HCT116 (cell line): ENCODE measurements at regions not wholly inside any gene's neighbourhood (a gene's known extent, or its start where the extent isn't known, plus 50 kb on each side); places are given as distances from the start of the nearest gene placed in this dataset.

Experiments
- ATAC-seq: fragments of 200-7000 bp; cut with Tn5 transposase; 2 replicates; pipeline ENCODE4 v1.9.1; 2020; ENCODE audit warnings: mild to moderate bottlenecking, moderate library complexity
- BruUV-seq: library from RNA; stranded (reverse); fragments of 400-500 nt; replicated peaks from 2 replicates; lab custom pipeline; 2021; lab: Mats Ljungman, UMichigan
- CTCF ChIA-PET: fragments of 300-600 bp; sonication (Branson Sonifier 250); formaldehyde crosslinking; loops from one replicate; lab custom pipeline; 2021; ENCODE audit warnings: antibody characterized with exemption; lab: Charles Lee
- POLR2A ChIA-PET: fragments of 300-600, 350-600 bp; sonication (Branson Sonifier 250); formaldehyde crosslinking; loops from one replicate; lab custom pipeline; 2021; ENCODE audit warnings: antibody characterized with exemption; lab: Charles Lee
- RAD21 ChIA-PET, 2 experiments: fragments of 300-600 bp; sonication (Branson Sonifier 250); formaldehyde crosslinking; loops; one replicate each; lab custom pipeline; 2023; ENCODE audit warnings: low total read pairs in 2 of 2; ENCODE audit not compliant: uncharacterized antibody in 2 of 2, unreplicated experiment in 2 of 2, low non-redundant PET in 1 of 2; lab: Charles Lee
- DNase-seq: peaks from one replicate; pipeline ENCODE4 v3.0.0-alpha.2; 2010; ENCODE audit warnings: low read depth, low spot score
- H2AFZ ChIP-seq: fragments of 200-600 bp; shearing (Covaris generic), sonication (generic); 2 replicates; pipeline ENCODE4 v1.6.1; 2017; ENCODE audit warnings: low read depth, mixed run types, mixed read lengths, antibody characterized with exemption, low read length; ENCODE audit not compliant: poor library complexity, severe bottlenecking
- H3K27ac ChIP-seq: 2 replicates; pipeline ENCODE4 v1.5.1; 2012; ENCODE audit warnings: low read depth, low read length
- H3K27me3 ChIP-seq: fragments of 200-600 bp; sonication (generic); 2 replicates; pipeline ENCODE4 v1.6.1; 2016; ENCODE audit warnings: mixed run types, low read length, mixed read lengths; ENCODE audit not compliant: insufficient read depth
- H3K36me3 ChIP-seq, 2 experiments: fragments of 200-500 bp in 1 of 2; fragments of 200-600 bp in 1 of 2; sonication (Bioruptor generic) in 1 of 2; sonication (generic) in 1 of 2; 2 replicates each; pipeline versions ENCODE4 v1.5.1 to v1.6.1; 2014 to 2016; ENCODE audit warnings: low read length in 2 of 2, inconsistent platforms in 1 of 2, mixed read lengths in 1 of 2, mixed run types in 1 of 2; ENCODE audit not compliant: insufficient read depth in 2 of 2, control insufficient read depth in 1 of 2
- H3K4me1 ChIP-seq, 2 experiments: fragments of 200-600 bp in 1 of 2; sonication (generic) in 1 of 2; 2 replicates each; pipeline versions ENCODE4 v1.5.1 to v1.6.1; 2012 to 2017; ENCODE audit warnings: low read length in 2 of 2, inconsistent platforms in 1 of 2, mild to moderate bottlenecking in 1 of 2, mixed read lengths in 1 of 2, mixed run types in 1 of 2, moderate library complexity in 1 of 2; ENCODE audit not compliant: insufficient read depth in 2 of 2, control insufficient read depth in 1 of 2
- H3K4me2 ChIP-seq: fragments of 200-600 bp; sonication (generic); 2 replicates; pipeline ENCODE4 v1.6.1; 2017; ENCODE audit warnings: mixed run types, low read length, mixed read lengths
- H3K4me3 ChIP-seq, 2 experiments: fragments of 200-600 bp in 1 of 2; sonication (generic) in 1 of 2; replicated peaks in 1 of 2; 2 replicates each; pipeline ENCODE4 v1.5.1; 2011 to 2016; ENCODE audit warnings: low read length in 2 of 2, control low read depth in 1 of 2, low read depth in 1 of 2, mild to moderate bottlenecking in 1 of 2, mixed read lengths in 1 of 2, mixed run types in 1 of 2
- H3K79me2 ChIP-seq: fragments of 200-600 bp; sonication (generic); 2 replicates; pipeline ENCODE4 v1.6.1; 2017; ENCODE audit warnings: mild to moderate bottlenecking, mixed run types, low read length, moderate library complexity, mixed read lengths; ENCODE audit not compliant: insufficient read depth
- H3K9ac ChIP-seq: fragments of 200-600 bp; sonication (generic); 2 replicates; pipeline ENCODE4 v1.6.1; 2016; ENCODE audit warnings: low read length, mixed read lengths
- H3K9me2 ChIP-seq: fragments of 200-600 bp; sonication (generic), shearing (Covaris generic); 2 replicates; pipeline ENCODE4 v1.6.1; 2017; ENCODE audit warnings: mixed run types, mild to moderate bottlenecking, moderate library complexity; ENCODE audit not compliant: insufficient read depth
- H3K9me3 ChIP-seq, 2 experiments: fragments of 200-500 bp in 1 of 2; fragments of 200-600 bp in 1 of 2; sonication (Bioruptor generic) in 1 of 2; sonication (generic) in 1 of 2; 2 replicates each; pipeline ENCODE4 v1.6.1; 2014 to 2017; ENCODE audit warnings: low read length in 2 of 2, mixed read lengths in 2 of 2, inconsistent platforms in 1 of 2, low read depth in 1 of 2, mild to moderate bottlenecking in 1 of 2, mixed run types in 1 of 2, moderate library complexity in 1 of 2; ENCODE audit not compliant: control insufficient read depth in 1 of 2, insufficient read depth in 1 of 2
- H4K20me1 ChIP-seq: fragments of 200-600 bp; sonication (generic), shearing (Covaris generic); 2 replicates; pipeline ENCODE4 v1.6.1; 2017; ENCODE audit warnings: mixed run types, mild to moderate bottlenecking, moderate library complexity; ENCODE audit not compliant: insufficient read depth
- CBX3 ChIP-seq: IDR thresholded peaks from 2 replicates; pipeline ENCODE4 v1.6.1; 2012; ENCODE audit warnings: low read depth
- CEBPB ChIP-seq: IDR thresholded peaks from 2 replicates; pipeline ENCODE4 v1.6.1; 2012; ENCODE audit warnings: low read depth
- EGR1 ChIP-seq: IDR thresholded peaks from 2 replicates; pipeline ENCODE4 v1.6.1; 2012; ENCODE audit warnings: low read depth
- ELF1 ChIP-seq: IDR thresholded peaks from 2 replicates; pipeline ENCODE4 v1.6.1; 2012; ENCODE audit warnings: low read depth, borderline replicate concordance
- POLR2A ChIP-seq: IDR thresholded peaks from 2 replicates; pipeline ENCODE4 v1.7.0; 2011; ENCODE audit warnings: borderline replicate concordance; ENCODE audit not compliant: insufficient read depth, insufficient read length; ENCODE audit errors: extremely low read depth
- POLR2AphosphoS5 ChIP-seq: IDR thresholded peaks from 2 replicates; pipeline ENCODE4 v1.6.1; 2011; ENCODE audit warnings: mild to moderate bottlenecking, low read depth, low read length, moderate library complexity
- SIN3A ChIP-seq: IDR thresholded peaks from 2 replicates; pipeline ENCODE4 v1.6.1; 2012; ENCODE audit warnings: low read depth
- SP1 ChIP-seq: IDR thresholded peaks from 2 replicates; pipeline ENCODE4 v1.6.1; 2012; ENCODE audit warnings: low read depth
- SRF ChIP-seq: IDR thresholded peaks from 2 replicates; pipeline ENCODE4 v1.6.1; 2012; ENCODE audit warnings: low read depth
- ZNF274 ChIP-seq: fragments of 200-500 bp; sonication (Bioruptor generic); IDR thresholded peaks from 2 replicates; pipeline ENCODE4 v1.6.1; 2014; ENCODE audit warnings: mild to moderate bottlenecking, low read depth, low read length, inconsistent platforms
- intact Hi-C: fragments of 100-400 bp; cut with micrococcal nuclease; formaldehyde crosslinking; loops from 2 replicates; pipeline ENCODE4 v1.10.0; 2022
- TF ChIP-seq, protein P1 (sequence below): IDR thresholded peaks from 2 replicates; pipeline ENCODE4 v1.6.1; 2011; ENCODE audit warnings: mild to moderate bottlenecking, low read length, moderate library complexity; ENCODE audit not compliant: insufficient replicate concordance; ENCODE audit errors: extremely low read depth
- TF ChIP-seq, protein P2 (sequence below): IDR thresholded peaks from 2 replicates; pipeline ENCODE4 v1.6.1; 2012
- TF ChIP-seq, protein P3 (sequence below), 3 experiments: fragments of 200-600 bp in 1 of 3; sonication (generic) in 1 of 3; IDR thresholded peaks in 2 of 3; conservative IDR thresholded peaks in 1 of 3; 2 replicates each; pipeline ENCODE4 v1.5.1; 2012 to 2017; ENCODE audit warnings: low read depth in 2 of 3, low read length in 2 of 3, antibody characterized with exemption in 1 of 3, borderline replicate concordance in 1 of 3, control low read depth in 1 of 3, mild to moderate bottlenecking in 1 of 3, mixed read lengths in 1 of 3, mixed run types in 1 of 3, moderate library complexity in 1 of 3; ENCODE audit not compliant: insufficient read depth in 1 of 3
- TF ChIP-seq, protein P4 (sequence below): IDR thresholded peaks from 2 replicates; pipeline ENCODE4 v1.6.1; 2012; ENCODE audit warnings: low read depth

DNA sequence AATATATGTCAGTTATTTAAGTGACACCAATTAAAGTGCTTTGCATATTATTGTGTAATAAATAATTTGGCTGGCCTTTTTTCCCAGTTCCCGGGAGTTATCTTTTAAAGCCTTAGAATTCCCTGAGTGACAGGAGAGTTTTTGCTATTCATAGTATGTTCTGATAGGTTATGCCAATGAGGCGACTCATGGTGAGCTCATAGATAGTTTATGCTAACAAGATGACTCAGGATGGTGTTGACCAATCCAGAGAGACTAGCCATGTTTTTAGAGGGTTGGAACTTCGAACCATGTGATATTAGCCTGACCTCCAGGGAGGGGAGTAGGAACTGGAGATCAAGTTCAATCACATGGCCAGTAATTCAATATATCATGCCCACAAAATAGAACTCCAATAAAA lies 310.8 kb downstream of the USP25 start:
- H2AFZ ChIP-seq: no peak overlapping the region
- POLR2A ChIA-PET: no interaction called here
- ATAC-seq: no peak
- RAD21 ChIA-PET: no interaction called here
- no TSS peak for BruUV-seq
- H3K79me2 ChIP-seq: no peaks in the 10 kb centered on the region
- H3K4me2 ChIP-seq: no peak overlapping the region
- no peaks in the 10 kb centered on the region for H3K4me1 ChIP-seq
- H3K9me2 ChIP-seq: no peaks in the 10 kb centered on the region
- no peak overlapping the region for H3K27ac ChIP-seq
- TF ChIP-seq ELF1 (no peak), SP1 (no peak), SRF (no peak), CEBPB (no peak), CBX3 (no peak), ZNF274 (no peak), SIN3A (no peak), EGR1 (no peak), POLR2AphosphoS5 (no peak), POLR2A (no peak)
- TF ChIP-seq, protein P1, sequence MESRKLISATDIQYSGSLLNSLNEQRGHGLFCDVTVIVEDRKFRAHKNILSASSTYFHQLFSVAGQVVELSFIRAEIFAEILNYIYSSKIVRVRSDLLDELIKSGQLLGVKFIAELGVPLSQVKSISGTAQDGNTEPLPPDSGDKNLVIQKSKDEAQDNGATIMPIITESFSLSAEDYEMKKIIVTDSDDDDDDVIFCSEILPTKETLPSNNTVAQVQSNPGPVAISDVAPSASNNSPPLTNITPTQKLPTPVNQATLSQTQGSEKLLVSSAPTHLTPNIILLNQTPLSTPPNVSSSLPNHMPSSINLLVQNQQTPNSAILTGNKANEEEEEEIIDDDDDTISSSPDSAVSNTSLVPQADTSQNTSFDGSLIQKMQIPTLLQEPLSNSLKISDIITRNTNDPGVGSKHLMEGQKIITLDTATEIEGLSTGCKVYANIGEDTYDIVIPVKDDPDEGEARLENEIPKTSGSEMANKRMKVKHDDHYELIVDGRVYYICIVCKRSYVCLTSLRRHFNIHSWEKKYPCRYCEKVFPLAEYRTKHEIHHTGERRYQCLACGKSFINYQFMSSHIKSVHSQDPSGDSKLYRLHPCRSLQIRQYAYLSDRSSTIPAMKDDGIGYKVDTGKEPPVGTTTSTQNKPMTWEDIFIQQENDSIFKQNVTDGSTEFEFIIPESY: no peak
- TF ChIP-seq, protein P2, sequence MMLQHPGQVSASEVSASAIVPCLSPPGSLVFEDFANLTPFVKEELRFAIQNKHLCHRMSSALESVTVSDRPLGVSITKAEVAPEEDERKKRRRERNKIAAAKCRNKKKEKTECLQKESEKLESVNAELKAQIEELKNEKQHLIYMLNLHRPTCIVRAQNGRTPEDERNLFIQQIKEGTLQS: no peak
- TF ChIP-seq, protein P3, sequence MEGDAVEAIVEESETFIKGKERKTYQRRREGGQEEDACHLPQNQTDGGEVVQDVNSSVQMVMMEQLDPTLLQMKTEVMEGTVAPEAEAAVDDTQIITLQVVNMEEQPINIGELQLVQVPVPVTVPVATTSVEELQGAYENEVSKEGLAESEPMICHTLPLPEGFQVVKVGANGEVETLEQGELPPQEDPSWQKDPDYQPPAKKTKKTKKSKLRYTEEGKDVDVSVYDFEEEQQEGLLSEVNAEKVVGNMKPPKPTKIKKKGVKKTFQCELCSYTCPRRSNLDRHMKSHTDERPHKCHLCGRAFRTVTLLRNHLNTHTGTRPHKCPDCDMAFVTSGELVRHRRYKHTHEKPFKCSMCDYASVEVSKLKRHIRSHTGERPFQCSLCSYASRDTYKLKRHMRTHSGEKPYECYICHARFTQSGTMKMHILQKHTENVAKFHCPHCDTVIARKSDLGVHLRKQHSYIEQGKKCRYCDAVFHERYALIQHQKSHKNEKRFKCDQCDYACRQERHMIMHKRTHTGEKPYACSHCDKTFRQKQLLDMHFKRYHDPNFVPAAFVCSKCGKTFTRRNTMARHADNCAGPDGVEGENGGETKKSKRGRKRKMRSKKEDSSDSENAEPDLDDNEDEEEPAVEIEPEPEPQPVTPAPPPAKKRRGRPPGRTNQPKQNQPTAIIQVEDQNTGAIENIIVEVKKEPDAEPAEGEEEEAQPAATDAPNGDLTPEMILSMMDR (IDR thresholded peaks at IDR 0.05 in 2 of 3, conservative IDR thresholded peaks at IDR 0.05 in 1 of 3; ENCODE audit: borderline replicate concordance in 1 of 3, insufficient read depth in 1 of 3, low read depth in 2 of 3, low read length in 2 of 3): no peak
- TF ChIP-seq, protein P4, sequence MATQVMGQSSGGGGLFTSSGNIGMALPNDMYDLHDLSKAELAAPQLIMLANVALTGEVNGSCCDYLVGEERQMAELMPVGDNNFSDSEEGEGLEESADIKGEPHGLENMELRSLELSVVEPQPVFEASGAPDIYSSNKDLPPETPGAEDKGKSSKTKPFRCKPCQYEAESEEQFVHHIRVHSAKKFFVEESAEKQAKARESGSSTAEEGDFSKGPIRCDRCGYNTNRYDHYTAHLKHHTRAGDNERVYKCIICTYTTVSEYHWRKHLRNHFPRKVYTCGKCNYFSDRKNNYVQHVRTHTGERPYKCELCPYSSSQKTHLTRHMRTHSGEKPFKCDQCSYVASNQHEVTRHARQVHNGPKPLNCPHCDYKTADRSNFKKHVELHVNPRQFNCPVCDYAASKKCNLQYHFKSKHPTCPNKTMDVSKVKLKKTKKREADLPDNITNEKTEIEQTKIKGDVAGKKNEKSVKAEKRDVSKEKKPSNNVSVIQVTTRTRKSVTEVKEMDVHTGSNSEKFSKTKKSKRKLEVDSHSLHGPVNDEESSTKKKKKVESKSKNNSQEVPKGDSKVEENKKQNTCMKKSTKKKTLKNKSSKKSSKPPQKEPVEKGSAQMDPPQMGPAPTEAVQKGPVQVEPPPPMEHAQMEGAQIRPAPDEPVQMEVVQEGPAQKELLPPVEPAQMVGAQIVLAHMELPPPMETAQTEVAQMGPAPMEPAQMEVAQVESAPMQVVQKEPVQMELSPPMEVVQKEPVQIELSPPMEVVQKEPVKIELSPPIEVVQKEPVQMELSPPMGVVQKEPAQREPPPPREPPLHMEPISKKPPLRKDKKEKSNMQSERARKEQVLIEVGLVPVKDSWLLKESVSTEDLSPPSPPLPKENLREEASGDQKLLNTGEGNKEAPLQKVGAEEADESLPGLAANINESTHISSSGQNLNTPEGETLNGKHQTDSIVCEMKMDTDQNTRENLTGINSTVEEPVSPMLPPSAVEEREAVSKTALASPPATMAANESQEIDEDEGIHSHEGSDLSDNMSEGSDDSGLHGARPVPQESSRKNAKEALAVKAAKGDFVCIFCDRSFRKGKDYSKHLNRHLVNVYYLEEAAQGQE: no peak
- no peaks in the 10 kb centered on the region for H4K20me1 ChIP-seq
- intact Hi-C loops: no loop called here
- no peaks in the 10 kb centered on the region for H3K27me3 ChIP-seq
- peaks cover 0 to 10% of the 10 kb centered on the region in 2 experiments; a peak in 2 of 4 replicates for H3K9me3 ChIP-seq
- CTCF ChIA-PET: no interaction called here
- DNase-seq: no peak
- no peaks in the 10 kb centered on the region for H3K36me3 ChIP-seq
- H3K9ac ChIP-seq: no peak overlapping the region
- no peak overlapping the region for H3K4me3 ChIP-seq
